Islet of Langerhans (tissue), 1 donor: ENCODE measurements at regions not wholly inside any gene's neighbourhood (a gene's known extent, or its start where the extent isn't known, plus 50 kb on each side); places are given as distances from the start of the nearest gene placed in this dataset.

ENCODE experiments used
- FAIRE-seq: peaks from one replicate; lab custom pipeline; 2011; peaks lifted over from hg19 to GRCh38; lab: Jason Lieb, UNC

GRCh38 chr10:36168777-36169176 lies 526.7 kb upstream of the FZD8 start:
- no peak for FAIRE-seq

GRCh38 chr10:36164556-36165504 lies 522.7 kb upstream of the FZD8 start:
- no peak for FAIRE-seq

GRCh38 chr10:36163827-36164226 lies 521.7 kb upstream of the FZD8 start:
- FAIRE-seq: no peak

- no peak for FAIRE-seq
Measured at GRCh38 chr10:36157486-36157885, 515.4 kb upstream of the FZD8 start.

- no peak for FAIRE-seq
Measured at GRCh38 chr10:36148207-36148606, 506.1 kb upstream of the FZD8 start.

- no peak for FAIRE-seq
Measured at GRCh38 chr10:36147529-36147928, 505.4 kb upstream of the FZD8 start.

- no peak for FAIRE-seq
Measured at GRCh38 chr10:36141856-36142560, 499.9 kb upstream of the FZD8 start.

GRCh38 chr10:36129051-36129450 lies 487.0 kb upstream of the FZD8 start:
- FAIRE-seq: no peak

- FAIRE-seq: peak; percentile 9
Measured at GRCh38 chr10:36126076-36126475, 484.0 kb upstream of the FZD8 start.

GRCh38 chr10:36119455-36119854 lies 477.4 kb upstream of the FZD8 start:
- FAIRE-seq: no peak

- FAIRE-seq: no peak
Measured at GRCh38 chr10:36118314-36118713, 476.2 kb upstream of the FZD8 start.

GRCh38 chr10:36117890-36118289 lies 475.8 kb upstream of the FZD8 start:
- FAIRE-seq: no peak

GRCh38 chr10:36117231-36117630 lies 475.1 kb upstream of the FZD8 start:
- no peak for FAIRE-seq

- no peak for FAIRE-seq
Measured at GRCh38 chr10:36116731-36117130, 474.6 kb upstream of the FZD8 start.

GRCh38 chr10:36116040-36116439 lies 473.9 kb upstream of the FZD8 start:
- FAIRE-seq: no peak

GRCh38 chr10:36115364-36115763 lies 473.3 kb upstream of the FZD8 start:
- no peak for FAIRE-seq

GRCh38 chr10:36114913-36115312 lies 472.8 kb upstream of the FZD8 start:
- FAIRE-seq: no peak

GRCh38 chr10:36114141-36114540 lies 472.0 kb upstream of the FZD8 start:
- FAIRE-seq: no peak

GRCh38 chr10:36111676-36112075 lies 469.6 kb upstream of the FZD8 start:
- no peak for FAIRE-seq

GRCh38 chr10:36110097-36110496 lies 468.0 kb upstream of the FZD8 start:
- no peak for FAIRE-seq

GRCh38 chr10:36109399-36110023 lies 467.4 kb upstream of the FZD8 start:
- no peak for FAIRE-seq

GRCh38 chr10:36097696-36098095 lies 455.6 kb upstream of the FZD8 start:
- no peak for FAIRE-seq

GRCh38 chr10:36096576-36096975 lies 454.5 kb upstream of the FZD8 start:
- FAIRE-seq: no peak
